ENCODE measurements at regions not wholly inside any gene's neighbourhood (a gene's known extent, or its start where the extent isn't known, plus 50 kb on each side); places are given as distances from the start of the nearest gene placed in this dataset.
A peak's percentile ranks its signal among the peaks of the same experiment; 100 is the strongest.

DNA sequence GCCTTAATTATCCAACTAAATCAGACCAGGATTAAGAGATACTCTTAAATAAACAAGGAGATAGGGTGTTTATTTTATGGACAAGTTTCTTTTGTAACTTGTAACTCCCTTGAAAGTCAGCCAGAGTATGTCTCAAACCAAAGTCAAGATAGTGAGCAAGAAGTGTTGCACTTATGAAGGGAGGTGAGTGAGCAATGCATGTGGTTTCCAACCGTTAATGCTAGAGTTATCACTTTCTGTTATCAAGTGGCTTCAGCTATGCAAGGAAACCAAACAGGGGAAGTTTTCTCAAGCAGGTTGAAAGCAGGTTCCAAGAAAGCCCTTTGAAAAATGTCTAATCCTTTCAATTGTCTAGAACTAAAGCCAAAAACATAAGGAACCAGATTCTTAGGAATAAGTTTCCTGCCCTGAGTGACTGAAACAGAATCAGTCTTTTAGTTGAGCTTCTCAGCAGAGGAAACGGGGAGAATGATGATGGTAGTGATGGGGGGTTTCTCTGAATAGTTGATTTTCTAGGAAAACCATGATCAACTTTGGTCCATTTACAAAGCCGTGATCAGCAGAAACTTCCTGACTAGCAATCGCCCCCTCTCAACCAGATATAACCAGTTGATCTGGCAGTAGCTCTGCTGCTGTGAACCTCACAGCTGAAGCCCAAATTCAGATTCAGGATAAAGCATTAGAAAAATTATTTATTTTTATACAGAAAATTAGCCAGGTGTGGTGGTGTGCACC lies 128.4 kb downstream of the DAD1 start:
- H3K27me3 ChIP-seq (ENCODE audit: control insufficient read depth, extremely low read depth, insufficient read depth, low read length) = peaks cover 3% of the 10 kb centered on the region
- FAIRE-seq (peak; percentile 48), DNase-seq (ENCODE audit: low read depth, low spot score) (no peak)
- no peak overlapping the region for H3K4me3 ChIP-seq (ENCODE audit: control insufficient read depth in 2 of 3, extremely low read depth in 1 of 3, insufficient read depth in 2 of 3, low read depth in 1 of 3, low read length in 3 of 3)
- H3K4me2 ChIP-seq (ENCODE audit: control insufficient read depth, extremely low read depth, insufficient read depth, low read depth, low read length) = no peak overlapping the region
- H3K9me1 ChIP-seq (ENCODE audit: control insufficient read depth, extremely low read depth, insufficient read depth, low read length) = no peaks in the 10 kb centered on the region
- no peaks in the 10 kb centered on the region for H3K36me3 ChIP-seq (ENCODE audit: control insufficient read depth in 2 of 2, extremely low read depth in 1 of 2, insufficient read depth in 2 of 2, low read length in 2 of 2)
- H2AFZ ChIP-seq (ENCODE audit: control insufficient read depth, low read length) = no peak overlapping the region
- no peak overlapping the region for H3K27ac ChIP-seq (ENCODE audit: control insufficient read depth, insufficient read depth, low read length)
- H3K4me1 ChIP-seq (ENCODE audit: control insufficient read depth, extremely low read depth, insufficient read depth, low read length) = no peaks in the 10 kb centered on the region
- H4K20me1 ChIP-seq (ENCODE audit: control insufficient read depth, extremely low read depth, insufficient read depth, low read length) = no peaks in the 10 kb centered on the region
- dilution Hi-C loops (cut with MboI; ENCODE audit: extremely low pct_ligation_motif_present, low sequenced_read_pairs) = no loop called here
- H3K9me3 ChIP-seq (ENCODE audit: control insufficient read depth, low read depth, low read length) = no peaks in the 10 kb centered on the region
- TF ChIP-seq EZH2 (IDR thresholded peaks at IDR 0.05; ENCODE audit: low read length) (no peak), CTCF (optimal IDR thresholded peaks at IDR 0.05 in 1 of 3, IDR thresholded peaks at IDR 0.05 in 1 of 3, conservative IDR thresholded peaks at IDR 0.05 in 1 of 3; ENCODE audit: extremely low read depth in 1 of 3, insufficient read depth in 2 of 3, low read length in 3 of 3) (no peak)
- no peaks in the 10 kb centered on the region for H3K79me2 ChIP-seq (ENCODE audit: control insufficient read depth, insufficient read depth, low read length)
- H3K9ac ChIP-seq (ENCODE audit: control insufficient read depth, extremely low read depth, insufficient read depth, low read length) = no peak overlapping the region

- H3K9me1 ChIP-seq (ENCODE audit: control insufficient read depth, extremely low read depth, insufficient read depth, low read length) = no peaks in the 10 kb centered on the region
- H4K20me1 ChIP-seq (ENCODE audit: control insufficient read depth, extremely low read depth, insufficient read depth, low read length) = no peaks in the 10 kb centered on the region
- no peak overlapping the region for H3K9ac ChIP-seq (ENCODE audit: control insufficient read depth, extremely low read depth, insufficient read depth, low read length)
- TF ChIP-seq CTCF (optimal IDR thresholded peaks at IDR 0.05 in 1 of 3, IDR thresholded peaks at IDR 0.05 in 1 of 3, conservative IDR thresholded peaks at IDR 0.05 in 1 of 3; ENCODE audit: extremely low read depth in 1 of 3, insufficient read depth in 2 of 3, low read length in 3 of 3) = no peak
- no peak for TF ChIP-seq EZH2 (IDR thresholded peaks at IDR 0.05; ENCODE audit: low read length)
- H3K4me3 ChIP-seq (ENCODE audit: control insufficient read depth in 2 of 3, extremely low read depth in 1 of 3, insufficient read depth in 2 of 3, low read depth in 1 of 3, low read length in 3 of 3) = no peak overlapping the region
- no peaks in the 10 kb centered on the region for H3K9me3 ChIP-seq (ENCODE audit: control insufficient read depth, low read depth, low read length)
- no peak overlapping the region for H3K27ac ChIP-seq (ENCODE audit: control insufficient read depth, insufficient read depth, low read length)
- no peaks in the 10 kb centered on the region for H3K36me3 ChIP-seq (ENCODE audit: control insufficient read depth in 2 of 2, extremely low read depth in 1 of 2, insufficient read depth in 2 of 2, low read length in 2 of 2)
- no peak for FAIRE-seq
- H3K4me2 ChIP-seq (ENCODE audit: control insufficient read depth, extremely low read depth, insufficient read depth, low read depth, low read length) = no peak overlapping the region
- H3K4me1 ChIP-seq (ENCODE audit: control insufficient read depth, extremely low read depth, insufficient read depth, low read length) = no peaks in the 10 kb centered on the region
- no peak for DNase-seq (ENCODE audit: low read depth, low spot score)
- H3K27me3 ChIP-seq (ENCODE audit: control insufficient read depth, extremely low read depth, insufficient read depth, low read length) = peaks cover 13% of the 10 kb centered on the region
- no peak overlapping the region for H2AFZ ChIP-seq (ENCODE audit: control insufficient read depth, low read length)
- no peaks in the 10 kb centered on the region for H3K79me2 ChIP-seq (ENCODE audit: control insufficient read depth, insufficient read depth, low read length)
- dilution Hi-C loops (cut with MboI; ENCODE audit: extremely low pct_ligation_motif_present, low sequenced_read_pairs) = no loop called here
These were observed 130.3 kb downstream of the DAD1 start for GRCh38 chr14:22458737-22459136.
